Right atrium auricular region (tissue), 2 donors: ENCODE measurements at regions not wholly inside any gene's neighbourhood (a gene's known extent, or its start where the extent isn't known, plus 50 kb on each side); places are given as distances from the start of the nearest gene placed in this dataset.
"Not testable (repeated sequence)": the region's sequence is repeated elsewhere in the genome, so short reads cannot be mapped to it uniquely, and the experiment has no call there.

Source experiments
- DNase-seq: peaks from one replicate; pipeline ENCODE4 v3.0.0-alpha.2; 2019; ENCODE audit warnings: low spot score
- H3K27ac ChIP-seq, 2 donors: fragments of 200-600 bp; sonication (generic); 1 replicate in 1 of 2; 2 replicates in 1 of 2; pipeline ENCODE4 v1.5.1; 2016 to 2019
- H3K27me3 ChIP-seq, 2 donors: fragments of 200-600 bp; sonication (generic); one replicate each; pipeline versions ENCODE4 v1.5.1 to v1.6.0; 2017 to 2019
- H3K36me3 ChIP-seq: fragments of 200-600 bp; sonication (generic); one replicate; pipeline ENCODE4 v1.5.1; 2016
- H3K4me1 ChIP-seq, 2 donors: fragments of 200-600 bp; sonication (generic); one replicate each; pipeline versions ENCODE4 v1.5.1 to v1.6.0; 2017 to 2019
- H3K4me3 ChIP-seq, 2 donors: fragments of 200-600 bp; sonication (generic); 1 replicate in 1 of 2; 2 replicates in 1 of 2; pipeline ENCODE4 v1.5.1; 2017 to 2019; ENCODE audit warnings: mild to moderate bottlenecking in 1 of 2, moderate library complexity in 1 of 2
- H3K9me3 ChIP-seq, 2 donors: fragments of 200-600 bp; sonication (generic); one replicate each; pipeline ENCODE4 v1.5.1; 2019
- TF ChIP-seq, protein P1 (sequence below), 2 donors: fragments of 200-600 bp; sonication (generic); IDR thresholded peaks; one replicate each; pipeline ENCODE4 v1.5.1; 2019; ENCODE audit warnings: antibody characterized with exemption in 2 of 2

DNA sequence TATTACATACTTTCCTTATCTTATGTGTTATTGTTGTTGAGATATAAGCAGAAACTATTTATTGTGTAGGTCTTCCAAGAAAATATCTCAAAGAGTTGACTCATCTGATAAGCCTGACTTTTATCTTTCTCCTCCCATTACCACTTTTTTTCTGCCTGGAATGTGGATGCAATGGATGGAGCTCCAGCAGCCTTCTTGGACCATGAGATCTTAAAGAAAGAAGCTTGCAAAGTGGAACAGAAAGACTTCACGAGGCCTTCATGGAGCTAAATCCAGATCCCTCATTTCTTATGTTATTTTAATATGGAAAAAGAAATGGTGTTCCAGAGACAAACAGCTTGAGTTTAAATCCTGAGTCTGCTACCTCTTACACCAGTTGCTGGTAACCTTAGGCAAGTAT is 237.6 kb upstream of the FOXF1 start:
- H3K27me3 ChIP-seq, result no peaks in the 10 kb centered on the region
- no peak for DNase-seq
- TF ChIP-seq, protein P1, sequence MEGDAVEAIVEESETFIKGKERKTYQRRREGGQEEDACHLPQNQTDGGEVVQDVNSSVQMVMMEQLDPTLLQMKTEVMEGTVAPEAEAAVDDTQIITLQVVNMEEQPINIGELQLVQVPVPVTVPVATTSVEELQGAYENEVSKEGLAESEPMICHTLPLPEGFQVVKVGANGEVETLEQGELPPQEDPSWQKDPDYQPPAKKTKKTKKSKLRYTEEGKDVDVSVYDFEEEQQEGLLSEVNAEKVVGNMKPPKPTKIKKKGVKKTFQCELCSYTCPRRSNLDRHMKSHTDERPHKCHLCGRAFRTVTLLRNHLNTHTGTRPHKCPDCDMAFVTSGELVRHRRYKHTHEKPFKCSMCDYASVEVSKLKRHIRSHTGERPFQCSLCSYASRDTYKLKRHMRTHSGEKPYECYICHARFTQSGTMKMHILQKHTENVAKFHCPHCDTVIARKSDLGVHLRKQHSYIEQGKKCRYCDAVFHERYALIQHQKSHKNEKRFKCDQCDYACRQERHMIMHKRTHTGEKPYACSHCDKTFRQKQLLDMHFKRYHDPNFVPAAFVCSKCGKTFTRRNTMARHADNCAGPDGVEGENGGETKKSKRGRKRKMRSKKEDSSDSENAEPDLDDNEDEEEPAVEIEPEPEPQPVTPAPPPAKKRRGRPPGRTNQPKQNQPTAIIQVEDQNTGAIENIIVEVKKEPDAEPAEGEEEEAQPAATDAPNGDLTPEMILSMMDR (IDR thresholded peaks at IDR 0.05), result no peak

DNA sequence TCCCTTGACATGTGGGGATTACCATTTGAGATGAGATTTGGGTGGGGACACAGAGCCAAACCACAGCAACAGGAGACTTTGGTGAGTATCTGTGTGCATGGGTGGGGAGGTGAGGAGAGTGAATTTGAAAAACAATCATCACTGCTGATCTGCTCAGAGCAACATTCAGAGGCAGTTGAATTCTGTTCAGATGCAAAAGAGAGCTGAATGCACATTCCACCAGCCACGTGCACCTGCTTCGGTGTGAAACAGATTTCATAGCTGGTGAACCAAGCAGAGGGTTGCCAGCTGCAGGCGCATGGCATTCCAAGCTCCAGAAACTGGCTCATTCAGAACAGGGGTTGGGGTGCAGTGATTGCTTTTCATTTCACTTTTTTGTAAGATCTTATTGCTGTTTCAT is 233.1 kb upstream of the FOXF1 start:
- no peaks in the 10 kb centered on the region for H3K4me1 ChIP-seq
- no peak overlapping the region for H3K4me3 ChIP-seq
- no peak for DNase-seq
- H3K27ac ChIP-seq, result no peak overlapping the region
- no peaks in the 10 kb centered on the region for H3K27me3 ChIP-seq
- H3K36me3 ChIP-seq, result no peaks in the 10 kb centered on the region
- no peaks in the 10 kb centered on the region for H3K9me3 ChIP-seq
- TF ChIP-seq, protein P1 (IDR thresholded peaks at IDR 0.05), result no peak

More for the DNA sequence above, 237.6 kb upstream of the FOXF1 start:
- Histone ChIP-seq H3K4me1 (no peaks in the 10 kb centered on the region), H3K27ac (no peak overlapping the region), H3K9me3 (no peaks in the 10 kb centered on the region), H3K4me3 (no peak overlapping the region), H3K36me3 (no peaks in the 10 kb centered on the region)

- not testable (repeated sequence) for H3K36me3 ChIP-seq, H3K4me3 ChIP-seq, H3K9me3 ChIP-seq, H3K27me3 ChIP-seq, DNase-seq, H3K27ac ChIP-seq, H3K4me1 ChIP-seq
These were observed 232.5 kb upstream of the FOXF1 start for GRCh38 chr16:86277859-86278258.

DNA sequence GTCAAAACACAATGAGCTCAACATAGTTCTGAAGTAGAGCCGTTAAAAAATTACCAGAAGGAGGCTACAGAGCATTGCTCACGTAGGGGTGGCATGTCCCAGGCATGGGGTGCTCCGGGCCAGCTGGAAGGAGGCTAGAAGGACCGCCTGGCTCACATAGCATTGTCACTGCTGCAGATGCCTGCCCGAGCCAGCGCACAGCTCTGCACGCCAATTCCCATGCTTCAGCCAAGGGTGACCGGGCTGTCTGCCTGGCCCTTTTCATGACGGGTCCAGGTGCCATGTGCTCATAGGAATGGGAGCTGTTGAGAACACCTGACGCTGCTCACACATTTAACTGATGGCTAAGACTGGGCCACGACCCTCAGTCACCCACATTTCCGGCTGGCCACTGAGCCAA is 228.9 kb upstream of the FOXF1 start:
- no peak overlapping the region for H3K4me3 ChIP-seq
- no peaks in the 10 kb centered on the region for H3K36me3 ChIP-seq
- DNase-seq, result no peak
- H3K27ac ChIP-seq, result no peak overlapping the region
- H3K9me3 ChIP-seq, result no peaks in the 10 kb centered on the region
- TF ChIP-seq, protein P1 (IDR thresholded peaks at IDR 0.05), result no peak
- no peaks in the 10 kb centered on the region for H3K4me1 ChIP-seq
- peaks cover 0 to 8% of the 10 kb centered on the region in 2 donors for H3K27me3 ChIP-seq

- peaks cover 0 to 16% of the 10 kb centered on the region in 2 donors for H3K27me3 ChIP-seq
- no peaks in the 10 kb centered on the region for H3K9me3 ChIP-seq
- H3K27ac ChIP-seq, result no peak overlapping the region
- H3K4me1 ChIP-seq, result no peaks in the 10 kb centered on the region
- no peaks in the 10 kb centered on the region for H3K36me3 ChIP-seq
- TF ChIP-seq, protein P1 (IDR thresholded peaks at IDR 0.05), result no peak
- no peak for DNase-seq
- H3K4me3 ChIP-seq, result no peak overlapping the region
These were observed 226.4 kb upstream of the FOXF1 start for GRCh38 chr16:86283944-86284343.

GRCh38 chr16:86285421-86285820 is 224.9 kb upstream of the FOXF1 start:
- Histone ChIP-seq H3K27ac (no peak overlapping the region), H3K36me3 (no peaks in the 10 kb centered on the region), H3K27me3 (peaks cover 0 to 22% of the 10 kb centered on the region in 2 donors), H3K4me3 (no peak overlapping the region), H3K4me1 (no peaks in the 10 kb centered on the region), H3K9me3 (no peaks in the 10 kb centered on the region)
- DNase-seq, result no peak
- TF ChIP-seq, protein P1 (IDR thresholded peaks at IDR 0.05), result no peak
